T-cell (primary cell): ENCODE measurements at regions not wholly inside any gene's neighbourhood (a gene's known extent, or its start where the extent isn't known, plus 50 kb on each side); places are given as distances from the start of the nearest gene placed in this dataset.

Experiments
- ATAC-seq, 4 experiments: fragments of 200-7000 bp in 3 of 4; fragments of 150-1000 bp in 1 of 4; cut with Tn5 transposase; replicated peaks in 1 of 4; 1 replicate in 3 of 4; 2 replicates in 1 of 4; pipeline ENCODE4 v1.10.0; 2021; ENCODE audit warnings: moderate library complexity in 3 of 4, mild to moderate bottlenecking in 2 of 4, moderate number of reproducible peaks in 1 of 4
- CTCF ChIA-PET, 2 donors: fragments of 300-600 bp; sonication (Branson Sonifier 250); formaldehyde crosslinking; loops; one replicate each; lab custom pipeline; 2022; ENCODE audit warnings: antibody characterized with exemption in 2 of 2; lab: Charles Lee
- POLR2A ChIA-PET, 2 donors: fragments of 300-600 bp; sonication (Branson Sonifier 250); formaldehyde crosslinking; loops; one replicate each; lab custom pipeline; 2022; ENCODE audit warnings: antibody characterized with exemption in 2 of 2; lab: Charles Lee
- DNase-seq, 35 experiments: peaks; one replicate each; pipeline versions ENCODE4 v3.0.0 to v3.0.0-alpha.2; 2013 to 2023
- H3K27ac ChIP-seq: one replicate; pipeline ENCODE4 v1.5.1; 2013; ENCODE audit warnings: low read length
- H3K27me3 ChIP-seq, 2 experiments: replicated peaks in 1 of 2; 1 replicate in 1 of 2; 2 replicates in 1 of 2; pipeline versions ENCODE4 v1.6.1 to v1.7.0; 2013; ENCODE audit warnings: low read length in 1 of 2, mixed read lengths in 1 of 2; ENCODE audit not compliant: control insufficient read depth in 2 of 2, insufficient read depth in 2 of 2; ENCODE audit errors: extremely low read depth in 1 of 2
- H3K36me3 ChIP-seq, 2 donors: 1 replicate in 1 of 2; 2 replicates in 1 of 2; pipeline versions ENCODE4 v1.6.1 to v1.7.0; 2013; ENCODE audit warnings: low read length in 1 of 2; ENCODE audit not compliant: control insufficient read depth in 2 of 2, insufficient read depth in 1 of 2; ENCODE audit errors: extremely low read depth in 1 of 2
- H3K4me1 ChIP-seq, 2 experiments: 1 replicate in 1 of 2; 2 replicates in 1 of 2; pipeline versions ENCODE4 v1.6.1 to v1.7.0; 2013; ENCODE audit warnings: low read length in 2 of 2, mixed read lengths in 1 of 2; ENCODE audit not compliant: insufficient read depth in 2 of 2, control insufficient read depth in 1 of 2; ENCODE audit errors: extremely low read depth in 1 of 2
- H3K4me3 ChIP-seq, 2 donors: 1 replicate in 1 of 2; 2 replicates in 1 of 2; pipeline versions ENCODE4 v1.5.1 to v1.7.0; 2013; ENCODE audit warnings: mild to moderate bottlenecking in 2 of 2, low read length in 1 of 2, moderate library complexity in 1 of 2; ENCODE audit not compliant: control insufficient read depth in 1 of 2; ENCODE audit errors: extremely low read depth in 1 of 2
- H3K9me3 ChIP-seq: 2 replicates; pipeline ENCODE4 v1.7.0; 2013
- H3K27ac Mint-ChIP-seq, 2 donors: one replicate each; pipeline ENCODE4 v1.8.0; 2020 to 2021; ENCODE audit warnings: mild to moderate bottlenecking in 2 of 2, mixed read lengths in 2 of 2
- H3K27me3 Mint-ChIP-seq, 2 donors: one replicate each; pipeline ENCODE4 v1.8.0; 2021 to 2022; ENCODE audit warnings: mixed read lengths in 2 of 2
- H3K36me3 Mint-ChIP-seq: one replicate; pipeline ENCODE4 v1.8.0; 2021; ENCODE audit warnings: mixed read lengths
- H3K4me1 Mint-ChIP-seq, 3 donors: one replicate each; pipeline ENCODE4 v1.8.0; 2020 to 2022; ENCODE audit warnings: mixed read lengths in 3 of 3, mild to moderate bottlenecking in 1 of 3
- H3K4me3 Mint-ChIP-seq, 3 donors: one replicate each; pipeline ENCODE4 v1.8.0; 2020 to 2022; ENCODE audit warnings: mild to moderate bottlenecking in 3 of 3, mixed read lengths in 3 of 3, moderate library complexity in 3 of 3
- H3K9me3 Mint-ChIP-seq, 3 donors: one replicate each; pipeline ENCODE4 v1.8.0; 2020 to 2022; ENCODE audit warnings: mixed read lengths in 3 of 3
- WGBS: methylation state at CpG from one replicate; pipeline ENCODE4 v1.1.5; 2013; ENCODE audit warnings: missing lambda C conversion rate; ENCODE audit not compliant: insufficient coverage; 5-methylcytosine and 5-hydroxymethylcytosine counted together

DNA sequence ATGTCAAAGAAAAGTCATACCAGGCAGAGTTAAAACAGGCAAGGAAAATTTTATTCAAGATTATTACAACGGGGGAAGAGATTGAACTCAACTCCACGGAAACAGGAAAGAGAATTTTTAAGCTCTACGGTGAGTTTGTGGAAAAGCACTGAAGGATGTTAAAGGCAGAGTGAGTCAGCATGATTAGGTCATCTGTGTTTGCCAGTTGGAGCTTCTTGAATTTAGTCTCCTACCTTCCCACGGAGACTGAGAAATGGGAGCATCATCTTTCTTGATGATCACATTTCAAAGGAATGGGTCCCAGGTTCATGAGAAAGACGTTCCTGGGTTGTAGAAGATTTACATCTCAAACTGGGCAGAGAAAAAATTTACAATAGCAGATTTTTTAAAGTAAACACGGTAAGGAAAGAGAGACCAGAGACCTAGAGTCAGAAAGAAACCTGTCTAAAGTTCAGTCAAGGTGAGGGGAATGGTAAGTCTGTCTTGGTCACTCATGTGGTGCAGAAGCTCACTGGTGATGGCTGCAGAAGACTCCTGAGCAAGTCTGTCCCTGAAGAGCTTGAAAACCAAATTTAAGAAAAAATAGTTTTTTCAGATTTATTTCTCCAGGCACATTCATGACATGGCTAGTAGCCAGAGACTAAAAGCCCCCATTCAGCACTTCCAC lies 516.9 kb upstream of the LRRN3 start:
- ChIA-PET POLR2A (no interaction called here), CTCF (no interaction called here)
- ATAC-seq = no peak
- Mint-ChIP-seq H3K36me3 (no peaks in the 10 kb centered on the region), H3K27me3 (no peaks in the 10 kb centered on the region), H3K27ac (no peak overlapping the region), H3K4me1 (no peaks in the 10 kb centered on the region), H3K9me3 (no peaks in the 10 kb centered on the region), H3K4me3 (no peak overlapping the region)
- no peak overlapping the region for H3K4me3 ChIP-seq
- DNase-seq = no peak
- H3K9me3 ChIP-seq = no peaks in the 10 kb centered on the region
- H3K27me3 ChIP-seq = no peaks in the 10 kb centered on the region
- H3K27ac ChIP-seq = no peak overlapping the region
- H3K36me3 ChIP-seq = no peaks in the 10 kb centered on the region
- WGBS = 56% methylated on average over 2 of the region's 6 CpGs
- H3K4me1 ChIP-seq = no peaks in the 10 kb centered on the region

DNA sequence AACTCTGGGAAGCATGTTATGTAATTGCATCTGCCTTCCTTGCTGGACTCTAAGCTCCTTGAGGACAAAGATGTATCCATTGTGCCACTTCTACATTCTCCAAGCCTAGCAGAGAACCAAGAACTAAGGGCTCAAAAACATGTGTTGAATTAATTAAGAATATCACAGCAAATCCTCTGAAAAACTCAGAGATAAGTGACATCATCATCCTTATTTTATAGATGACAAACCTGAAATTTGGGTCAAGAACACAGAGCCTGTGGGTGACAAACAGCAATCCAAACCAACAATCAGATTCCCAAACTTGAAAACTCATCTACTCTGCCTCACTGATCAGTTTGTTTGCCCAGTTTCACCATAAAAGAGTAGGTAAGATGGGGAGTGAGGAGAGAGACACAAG lies 503.6 kb upstream of the LRRN3 start:
- H3K27me3 ChIP-seq = no peaks in the 10 kb centered on the region
- no peaks in the 10 kb centered on the region for H3K36me3 ChIP-seq
- Mint-ChIP-seq H3K27me3 (no peaks in the 10 kb centered on the region), H3K36me3 (no peaks in the 10 kb centered on the region), H3K4me3 (no peak overlapping the region), H3K4me1 (peaks cover 0 to 9% (median 0%) of the 10 kb centered on the region in 3 donors), H3K27ac (no peak overlapping the region), H3K9me3 (peaks cover 0 to 4% (median 2%) of the 10 kb centered on the region in 3 donors)
- no peak overlapping the region for H3K4me3 ChIP-seq
- H3K27ac ChIP-seq = no peak overlapping the region
- ChIA-PET CTCF (interaction anchor here in 1 of 2 donors (0.6 kb wide), 1 partner anchor 139 kb away, joined by 3 read pairs; no protein-coding TSS in a partner anchor), POLR2A (no interaction called here)
- ATAC-seq = no peak
- DNase-seq = no peak
- H3K4me1 ChIP-seq = no peaks in the 10 kb centered on the region
- no peaks in the 10 kb centered on the region for H3K9me3 ChIP-seq

DNA sequence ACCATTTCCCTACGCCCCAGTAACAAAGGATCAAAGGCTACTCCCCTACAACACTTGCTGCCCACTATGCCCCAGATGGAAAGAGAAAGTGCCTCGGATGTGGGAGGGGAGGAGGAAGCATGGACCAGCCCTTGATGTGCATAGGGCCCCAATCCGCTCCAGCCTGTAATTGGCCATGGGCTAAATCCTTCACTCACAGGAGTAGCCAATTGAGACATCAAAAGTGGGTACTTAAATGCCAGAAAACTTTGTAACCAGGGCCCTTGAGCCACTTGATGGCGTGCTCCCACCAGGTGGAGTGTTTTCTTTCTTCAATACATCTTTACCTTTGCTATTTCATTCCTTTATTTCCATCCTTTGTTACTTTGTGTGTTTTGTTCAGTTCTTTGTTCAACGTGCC lies 500.5 kb upstream of the LRRN3 start:
- Histone ChIP-seq H3K4me3 (no peak overlapping the region), H3K27me3 (no peaks in the 10 kb centered on the region), H3K36me3 (no peaks in the 10 kb centered on the region), H3K9me3 (no peaks in the 10 kb centered on the region), H3K4me1 (no peaks in the 10 kb centered on the region), H3K27ac (no peak overlapping the region)
- no peaks in the 10 kb centered on the region for H3K27me3 Mint-ChIP-seq
- POLR2A ChIA-PET = no interaction called here
- no peaks in the 10 kb centered on the region for H3K9me3 Mint-ChIP-seq
- no peak overlapping the region for H3K4me3 Mint-ChIP-seq
- peak in 3 of 35 experiments; percentile 3 to 23 (median 7) for DNase-seq
- CTCF ChIA-PET = no interaction called here
- no peak for ATAC-seq
- H3K27ac Mint-ChIP-seq = no peak overlapping the region
- 100% methylated on average over 1 of the region's 5 CpGs for WGBS
- H3K36me3 Mint-ChIP-seq = no peaks in the 10 kb centered on the region
- peaks cover 0 to 9% (median 0%) of the 10 kb centered on the region in 3 donors for H3K4me1 Mint-ChIP-seq

DNA sequence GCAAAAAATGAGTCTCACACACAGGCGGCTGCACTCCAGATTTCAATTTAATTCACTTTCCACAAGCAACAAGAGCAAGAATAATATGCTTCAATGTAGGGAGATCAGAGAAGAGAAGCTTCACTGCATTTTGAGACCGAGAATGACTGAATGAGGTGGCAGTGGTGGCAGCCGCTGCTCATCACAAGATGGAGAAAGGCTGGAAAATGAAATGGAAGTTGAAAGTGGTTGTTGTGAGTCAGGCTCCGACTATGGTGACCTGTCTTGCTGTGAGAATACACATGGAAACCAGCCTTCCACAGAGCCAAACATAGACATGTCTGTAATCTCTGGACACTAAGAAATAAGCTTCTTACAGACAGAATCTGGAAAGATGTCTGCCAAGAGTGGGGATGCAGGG lies 499.6 kb upstream of the LRRN3 start:
- no peaks in the 10 kb centered on the region for H3K4me1 ChIP-seq
- H3K36me3 ChIP-seq = no peaks in the 10 kb centered on the region
- CTCF ChIA-PET = interaction anchor here (1.4 to 1.6 kb wide), 2 partner anchors 507 to 508 kb away, joined by 5 to 7 read pairs; no protein-coding TSS in a partner anchor
- Mint-ChIP-seq H3K27me3 (no peaks in the 10 kb centered on the region), H3K27ac (no peak overlapping the region), H3K4me3 (no peak overlapping the region), H3K36me3 (no peaks in the 10 kb centered on the region), H3K9me3 (no peaks in the 10 kb centered on the region), H3K4me1 (peaks cover 0 to 9% (median 2%) of the 10 kb centered on the region in 3 donors)
- no peak overlapping the region for H3K27ac ChIP-seq
- POLR2A ChIA-PET = no interaction called here
- no peaks in the 10 kb centered on the region for H3K9me3 ChIP-seq
- WGBS = 60% methylated on average over 1 of the region's 4 CpGs
- H3K4me3 ChIP-seq = no peak overlapping the region
- no peak for ATAC-seq
- DNase-seq = no peak
- no peaks in the 10 kb centered on the region for H3K27me3 ChIP-seq

DNA sequence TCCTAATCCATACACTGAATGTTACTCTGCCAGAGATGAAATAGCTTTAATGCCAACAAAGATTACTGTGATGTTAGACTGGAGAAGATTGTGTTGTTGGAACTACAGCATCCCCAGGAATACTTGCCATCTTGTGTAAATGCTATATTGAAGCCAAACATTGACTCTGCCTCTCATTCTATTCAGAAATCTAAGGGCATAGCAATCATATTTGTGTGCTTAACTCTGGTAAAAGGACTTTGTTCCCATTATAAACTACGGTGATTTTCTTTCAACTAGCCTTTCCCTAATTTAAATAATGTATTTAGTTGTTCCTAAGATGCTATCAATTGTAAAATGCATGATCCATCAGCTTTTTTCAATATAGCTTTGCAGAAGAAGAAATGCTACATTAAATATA lies 498.4 kb upstream of the LRRN3 start:
- ATAC-seq (no peak), DNase-seq (no peak)
- no peaks in the 10 kb centered on the region for H3K9me3 Mint-ChIP-seq
- no peaks in the 10 kb centered on the region for H3K36me3 Mint-ChIP-seq
- POLR2A ChIA-PET = no interaction called here
- H3K4me1 ChIP-seq = no peaks in the 10 kb centered on the region
- CTCF ChIA-PET = interaction anchor here (1.4 to 1.6 kb wide), 2 partner anchors 506 kb away, joined by 5 to 7 read pairs; no protein-coding TSS in a partner anchor
- no peak overlapping the region for H3K27ac ChIP-seq
- no peaks in the 10 kb centered on the region for H3K36me3 ChIP-seq
- no peaks in the 10 kb centered on the region for H3K9me3 ChIP-seq
- no peak overlapping the region for H3K4me3 Mint-ChIP-seq
- no peaks in the 10 kb centered on the region for H3K27me3 Mint-ChIP-seq
- H3K4me3 ChIP-seq = no peak overlapping the region
- peaks cover 0 to 9% (median 2%) of the 10 kb centered on the region in 3 donors for H3K4me1 Mint-ChIP-seq
- no peak overlapping the region for H3K27ac Mint-ChIP-seq
- H3K27me3 ChIP-seq = no peaks in the 10 kb centered on the region
- no CpG with 5 or more reads among the region's 1 CpG for WGBS

DNA sequence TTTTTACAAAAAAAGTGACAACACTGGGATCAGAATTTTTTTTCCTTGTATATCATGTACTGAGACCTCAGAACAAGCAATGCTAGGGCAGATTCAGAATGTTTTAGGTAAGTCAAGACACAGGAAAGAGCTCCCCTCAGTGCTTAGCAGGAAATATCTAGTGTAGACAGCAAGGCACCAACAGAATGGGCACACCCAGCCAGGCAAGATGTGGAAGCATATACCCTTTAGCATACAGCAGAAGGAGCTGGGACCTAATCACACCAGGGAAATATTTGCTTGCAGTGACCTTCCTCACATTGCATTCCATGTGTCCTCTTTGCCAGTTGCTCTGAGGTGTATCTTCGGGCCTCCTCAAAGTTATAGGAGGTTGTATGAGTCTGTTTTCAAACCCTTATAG lies 497.6 kb upstream of the LRRN3 start:
- no CpG with 5 or more reads among the region's 1 CpG for WGBS
- Mint-ChIP-seq H3K27ac (no peak overlapping the region), H3K36me3 (no peaks in the 10 kb centered on the region), H3K9me3 (no peaks in the 10 kb centered on the region), H3K27me3 (no peaks in the 10 kb centered on the region), H3K4me1 (peaks cover 0 to 9% (median 2%) of the 10 kb centered on the region in 3 donors), H3K4me3 (no peak overlapping the region)
- no peaks in the 10 kb centered on the region for H3K36me3 ChIP-seq
- DNase-seq (no peak), ATAC-seq (no peak)
- H3K27ac ChIP-seq = no peak overlapping the region
- ChIA-PET POLR2A (no interaction called here), CTCF (no interaction called here)
- H3K4me1 ChIP-seq = no peaks in the 10 kb centered on the region
- no peaks in the 10 kb centered on the region for H3K27me3 ChIP-seq
- no peaks in the 10 kb centered on the region for H3K9me3 ChIP-seq
- no peak overlapping the region for H3K4me3 ChIP-seq
